CD1c-positive myeloid dendritic cell (primary cell): ENCODE measurements at regions not wholly inside any gene's neighbourhood (a gene's known extent, or its start where the extent isn't known, plus 50 kb on each side); places are given as distances from the start of the nearest gene placed in this dataset.

ENCODE experiments used
- DNase-seq: peaks from one replicate; pipeline ENCODE4 v3.0.0-alpha.2; 2016; ENCODE audit errors: extremely low spot score

GRCh38 chr5:19342942-19343341 lies 645.1 kb downstream of the CDH18 start:
- no peak for DNase-seq

GRCh38 chr5:19352120-19352519 lies 635.9 kb downstream of the CDH18 start:
- no peak for DNase-seq

GRCh38 chr5:19369048-19369447 lies 619.0 kb downstream of the CDH18 start:
- DNase-seq: no peak

GRCh38 chr5:19369561-19369960 lies 618.4 kb downstream of the CDH18 start:
- no peak for DNase-seq

- DNase-seq: no peak
These were observed 617.2 kb downstream of the CDH18 start for GRCh38 chr5:19370655-19371386.

- no peak for DNase-seq
These were observed 599.6 kb downstream of the CDH18 start for GRCh38 chr5:19388391-19388790.

GRCh38 chr5:19401032-19401431 lies 587.0 kb downstream of the CDH18 start:
- DNase-seq: no peak

GRCh38 chr5:19406576-19407365 lies 581.2 kb downstream of the CDH18 start:
- DNase-seq: no peak

GRCh38 chr5:19408149-19408548 lies 579.9 kb downstream of the CDH18 start:
- DNase-seq: no peak

GRCh38 chr5:19411936-19412335 lies 576.1 kb downstream of the CDH18 start:
- no peak for DNase-seq
